Colonic mucosa (tissue), 4 donors: ENCODE measurements at regions not wholly inside any gene's neighbourhood (a gene's known extent, or its start where the extent isn't known, plus 50 kb on each side); places are given as distances from the start of the nearest gene placed in this dataset.

Experiments used
- DNase-seq: peaks from one replicate; pipeline ENCODE4 v3.0.0-alpha.2; 2020
- H3K27ac ChIP-seq: fragments of 200-600 bp; one replicate; pipeline ENCODE4 v1.8.0; 2021
- H3K27me3 ChIP-seq: fragments of 200-600 bp; one replicate; pipeline ENCODE4 v1.8.0; 2021
- H3K36me3 ChIP-seq: fragments of 200-600 bp; one replicate; pipeline ENCODE4 v1.8.0; 2021
- H3K4me1 ChIP-seq: fragments of 200-600 bp; one replicate; pipeline ENCODE4 v1.8.0; 2021; ENCODE audit warnings: mild to moderate bottlenecking
- H3K4me3 ChIP-seq: fragments of 200-600 bp; one replicate; pipeline ENCODE4 v1.8.0; 2021
- H3K9ac ChIP-seq, 2 donors: one replicate each; pipeline ENCODE4 v1.7.0; 2013; ENCODE audit warnings: control low read depth in 2 of 2, low read depth in 2 of 2, low read length in 2 of 2
- H3K9me3 ChIP-seq: fragments of 200-600 bp; one replicate; pipeline ENCODE4 v1.8.0; 2021
- intact Hi-C: fragments of 100-400 bp; cut with DNase I; formaldehyde crosslinking; loops from one replicate; pipeline ENCODE4 v1.14.1; 2022
- TF ChIP-seq, protein P1 (sequence below): fragments of 200-600 bp; IDR thresholded peaks from one replicate; pipeline ENCODE4 v1.8.0; 2022; ENCODE audit warnings: antibody characterized with exemption, mild to moderate bottlenecking
- donor health status: healthy.
- donor health status: DM: no; HTN: no; CAD: no.
- donor health status: DM: no; HTN: no; CAD: no.

DNA sequence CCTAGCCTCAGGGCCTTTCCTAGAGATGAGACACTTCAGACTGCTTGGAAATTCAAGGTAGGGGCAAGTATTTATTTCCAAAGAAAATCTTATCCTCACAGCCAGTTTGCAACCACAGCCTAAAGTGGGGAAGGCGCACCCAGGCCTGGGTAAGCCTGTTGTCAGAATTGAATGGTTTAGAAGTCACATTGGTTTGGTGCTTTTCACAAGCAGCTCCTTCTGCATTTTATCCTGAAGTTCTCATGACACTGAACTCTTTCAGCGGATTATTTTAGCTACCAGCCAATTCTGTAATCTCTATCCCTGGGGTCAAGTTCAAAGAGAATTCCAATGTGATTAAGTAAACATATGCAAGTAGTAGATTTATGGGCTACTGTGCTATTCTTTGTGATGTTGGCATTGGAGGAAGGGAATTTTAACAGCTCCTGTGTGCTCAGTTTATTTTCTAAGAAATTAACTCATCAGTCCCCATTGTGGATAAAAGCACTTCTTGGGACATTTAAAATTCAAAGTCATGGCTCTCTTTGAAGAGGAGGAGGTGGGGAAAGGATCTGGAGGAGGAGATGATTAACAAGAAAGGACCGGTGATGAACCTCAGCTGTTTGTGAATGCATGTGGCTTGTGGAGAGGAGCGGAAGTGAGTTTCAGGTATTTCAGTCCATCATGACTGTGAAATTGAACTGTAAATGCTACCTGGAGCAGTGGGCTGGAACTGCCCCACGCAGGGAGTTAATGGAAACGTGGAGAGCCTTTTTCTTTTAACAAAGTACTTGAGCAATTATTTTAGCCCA lies 90.2 kb upstream of the CACUL1 start:
- TF ChIP-seq, protein P1, sequence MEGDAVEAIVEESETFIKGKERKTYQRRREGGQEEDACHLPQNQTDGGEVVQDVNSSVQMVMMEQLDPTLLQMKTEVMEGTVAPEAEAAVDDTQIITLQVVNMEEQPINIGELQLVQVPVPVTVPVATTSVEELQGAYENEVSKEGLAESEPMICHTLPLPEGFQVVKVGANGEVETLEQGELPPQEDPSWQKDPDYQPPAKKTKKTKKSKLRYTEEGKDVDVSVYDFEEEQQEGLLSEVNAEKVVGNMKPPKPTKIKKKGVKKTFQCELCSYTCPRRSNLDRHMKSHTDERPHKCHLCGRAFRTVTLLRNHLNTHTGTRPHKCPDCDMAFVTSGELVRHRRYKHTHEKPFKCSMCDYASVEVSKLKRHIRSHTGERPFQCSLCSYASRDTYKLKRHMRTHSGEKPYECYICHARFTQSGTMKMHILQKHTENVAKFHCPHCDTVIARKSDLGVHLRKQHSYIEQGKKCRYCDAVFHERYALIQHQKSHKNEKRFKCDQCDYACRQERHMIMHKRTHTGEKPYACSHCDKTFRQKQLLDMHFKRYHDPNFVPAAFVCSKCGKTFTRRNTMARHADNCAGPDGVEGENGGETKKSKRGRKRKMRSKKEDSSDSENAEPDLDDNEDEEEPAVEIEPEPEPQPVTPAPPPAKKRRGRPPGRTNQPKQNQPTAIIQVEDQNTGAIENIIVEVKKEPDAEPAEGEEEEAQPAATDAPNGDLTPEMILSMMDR = no peak
- Histone ChIP-seq H3K27me3 (no peaks in the 10 kb centered on the region), H3K36me3 (no peaks in the 10 kb centered on the region), H3K27ac (no peak overlapping the region), H3K9me3 (no peaks in the 10 kb centered on the region), H3K9ac (no peak overlapping the region), H3K4me1 (no peaks in the 10 kb centered on the region), H3K4me3 (no peak overlapping the region)
- intact Hi-C loops = no loop called here
- DNase-seq = no peak

- intact Hi-C loops = no loop called here
- no peak overlapping the region for H3K4me3 ChIP-seq
- no peaks in the 10 kb centered on the region for H3K9me3 ChIP-seq
- H3K36me3 ChIP-seq = no peaks in the 10 kb centered on the region
- no peak overlapping the region for H3K9ac ChIP-seq
- no peak overlapping the region for H3K27ac ChIP-seq
- no peaks in the 10 kb centered on the region for H3K4me1 ChIP-seq
- no peaks in the 10 kb centered on the region for H3K27me3 ChIP-seq
- TF ChIP-seq, protein P1 = no peak
- no peak for DNase-seq
These were observed 91.0 kb upstream of the CACUL1 start for GRCh38 chr10:118845776-118846175.

- Histone ChIP-seq H3K9me3 (no peaks in the 10 kb centered on the region), H3K36me3 (no peaks in the 10 kb centered on the region)
These were observed 95.8 kb upstream of the CACUL1 start for GRCh38 chr10:118850418-118851061.

DNA sequence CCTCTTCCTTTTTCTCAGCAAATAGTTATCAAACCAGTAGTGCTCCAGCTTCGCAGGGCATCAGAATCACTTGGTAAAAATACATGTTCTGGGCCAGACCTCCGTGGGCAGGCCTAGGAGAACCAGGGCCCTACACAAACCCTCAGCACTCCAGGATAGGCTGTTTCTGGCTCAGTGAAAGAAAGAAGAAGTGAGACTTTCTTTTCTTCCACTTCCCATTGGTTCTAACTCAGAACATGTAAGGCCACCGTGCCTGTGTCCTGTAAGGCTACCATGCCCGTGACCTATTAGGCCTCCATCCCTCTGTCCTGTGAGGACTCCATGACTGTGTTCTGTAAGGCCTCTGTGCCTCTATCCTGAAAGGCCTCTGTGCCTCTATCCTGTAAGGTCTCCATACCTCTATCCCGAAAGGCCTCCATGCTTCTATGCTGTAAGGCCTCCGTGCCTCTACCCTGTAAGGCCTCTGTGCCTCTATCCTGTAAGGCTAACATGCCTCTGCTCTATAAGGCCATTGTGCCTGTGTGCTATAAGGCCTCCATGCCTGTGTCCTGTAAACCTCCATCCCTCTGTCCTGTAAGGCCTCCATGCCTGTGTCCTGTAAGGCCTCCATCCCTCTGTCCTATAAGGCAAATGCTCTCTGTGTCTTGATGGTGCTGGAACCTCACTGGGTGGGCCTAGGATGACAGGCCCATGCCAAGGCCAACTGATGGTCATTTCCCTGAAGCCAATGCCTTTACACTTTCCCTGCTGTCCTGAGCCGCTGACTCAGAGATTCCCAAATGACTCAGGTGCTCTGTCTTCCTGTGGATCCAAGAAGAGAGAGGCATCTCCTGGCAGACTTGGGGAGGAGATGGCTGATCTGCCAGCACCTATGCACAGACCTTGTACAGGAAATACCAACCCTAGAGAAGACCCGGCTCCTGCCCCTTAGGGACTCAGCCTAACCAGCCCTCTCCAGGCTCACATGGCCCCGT lies 96.6 kb upstream of the CACUL1 start:
- no peaks in the 10 kb centered on the region for H3K4me1 ChIP-seq
- no peaks in the 10 kb centered on the region for H3K9me3 ChIP-seq
- no peaks in the 10 kb centered on the region for H3K36me3 ChIP-seq
- no peak overlapping the region for H3K4me3 ChIP-seq
- intact Hi-C loops = loop anchor here (2.0 kb wide), 1 partner anchor 283 kb away; no protein-coding TSS in a partner anchor
- H3K27ac ChIP-seq = no peak overlapping the region
- TF ChIP-seq, protein P1 = no peak
- H3K9ac ChIP-seq = no peak overlapping the region
- no peak for DNase-seq
- no peaks in the 10 kb centered on the region for H3K27me3 ChIP-seq

More at GRCh38 chr10:118850418-118851061, 95.8 kb upstream of the CACUL1 start:
- Histone ChIP-seq H3K27me3 (no peaks in the 10 kb centered on the region), H3K9ac (no peak overlapping the region), H3K27ac (no peak overlapping the region), H3K4me1 (no peaks in the 10 kb centered on the region), H3K4me3 (no peak overlapping the region)
- peak; percentile 70 for DNase-seq
- TF ChIP-seq, protein P1 = peak; percentile 69
- intact Hi-C loops = loop anchor here (2.0 kb wide), 1 partner anchor 282 kb away; no protein-coding TSS in a partner anchor

- no peak overlapping the region for H3K4me3 ChIP-seq
- TF ChIP-seq, protein P1 = no peak
- no peak for DNase-seq
- H3K27me3 ChIP-seq = no peaks in the 10 kb centered on the region
- no peaks in the 10 kb centered on the region for H3K36me3 ChIP-seq
- H3K9ac ChIP-seq = no peak overlapping the region
- H3K9me3 ChIP-seq = no peaks in the 10 kb centered on the region
- intact Hi-C loops = no loop called here
- H3K4me1 ChIP-seq = no peaks in the 10 kb centered on the region
- H3K27ac ChIP-seq = no peak overlapping the region
These were observed 99.1 kb upstream of the CACUL1 start for GRCh38 chr10:118853916-118854315.
